GDM1 (cell line): ENCODE measurements at regions not wholly inside any gene's neighbourhood (a gene's known extent, or its start where the extent isn't known, plus 50 kb on each side); places are given as distances from the start of the nearest gene placed in this dataset.
"Not testable (repeated sequence)": the region's sequence is repeated elsewhere in the genome, so short reads cannot be mapped to it uniquely, and the experiment has no call there.

Experiments used
- DNase-seq: peaks from one replicate; lab custom pipeline; 2025; lab: John Stamatoyannopoulos, UW

DNA sequence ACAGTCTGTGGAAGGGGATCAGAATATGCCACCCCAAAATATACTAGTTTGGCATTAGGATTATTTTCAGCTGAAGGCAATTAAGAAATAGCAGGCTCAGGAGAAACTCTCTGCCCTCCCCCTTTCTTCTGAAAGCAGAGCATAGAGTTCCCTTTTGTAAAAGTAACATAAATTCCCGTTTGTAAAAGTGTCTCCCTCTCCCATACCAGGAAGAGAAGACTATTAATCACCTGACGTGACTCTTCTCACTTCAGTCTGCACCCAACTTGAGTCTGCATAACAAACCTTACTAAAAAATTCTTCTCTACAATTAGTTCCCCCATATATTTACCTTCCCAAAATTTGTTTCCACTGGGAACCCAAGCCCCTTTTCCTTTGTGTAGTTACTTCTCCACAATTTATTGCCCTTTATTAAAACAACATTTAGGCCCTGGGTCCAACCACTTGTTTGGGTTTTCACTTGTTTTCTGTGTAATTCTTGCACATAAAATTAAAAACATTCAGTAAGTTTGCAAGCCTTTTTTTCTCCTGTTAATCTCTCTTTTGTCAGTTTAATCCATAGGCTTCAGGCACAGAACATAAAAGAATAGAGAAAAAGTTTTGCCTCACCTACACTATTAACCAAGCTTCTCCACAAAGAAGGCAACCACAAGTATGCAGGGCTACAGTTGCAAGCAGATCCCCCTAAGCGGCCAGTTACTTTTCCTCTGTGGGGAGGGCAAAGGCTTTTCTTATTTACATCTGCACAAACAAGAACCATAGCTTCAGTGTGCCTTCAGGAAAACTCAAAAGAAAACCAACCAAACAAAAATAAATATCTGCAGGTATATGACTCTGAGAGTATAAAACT is 73.8 kb upstream of the EPCAM start:
- no peak for DNase-seq

GRCh38 chr2:47293976-47294375 is 75.1 kb upstream of the EPCAM start:
- DNase-seq = no peak

GRCh38 chr2:47288864-47289263 is 80.2 kb upstream of the EPCAM start:
- DNase-seq = no peak

DNA sequence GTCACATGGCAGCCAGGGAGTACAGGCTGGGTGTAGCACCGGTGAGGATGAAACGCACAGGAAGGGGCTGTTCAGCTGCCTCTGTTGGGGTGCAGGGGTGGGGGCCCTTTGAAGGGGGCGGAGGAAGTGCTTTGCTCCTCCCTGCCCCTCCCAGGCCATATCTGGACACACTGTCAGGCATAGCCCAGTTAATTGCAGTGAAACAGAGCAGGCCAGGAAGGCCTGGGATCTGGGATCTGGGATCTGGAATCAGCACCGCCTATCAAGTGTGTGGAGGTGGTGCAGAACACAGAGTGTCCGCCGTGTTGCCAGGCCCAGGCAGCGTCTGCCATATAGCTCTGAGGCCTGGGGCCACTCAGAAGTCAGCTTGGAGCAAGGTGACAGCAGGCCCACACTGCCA is 85.5 kb upstream of the EPCAM start:
- DNase-seq = no peak

- DNase-seq = no peak
Measured at GRCh38 chr2:47282621-47283272, 86.4 kb upstream of the EPCAM start.

DNA sequence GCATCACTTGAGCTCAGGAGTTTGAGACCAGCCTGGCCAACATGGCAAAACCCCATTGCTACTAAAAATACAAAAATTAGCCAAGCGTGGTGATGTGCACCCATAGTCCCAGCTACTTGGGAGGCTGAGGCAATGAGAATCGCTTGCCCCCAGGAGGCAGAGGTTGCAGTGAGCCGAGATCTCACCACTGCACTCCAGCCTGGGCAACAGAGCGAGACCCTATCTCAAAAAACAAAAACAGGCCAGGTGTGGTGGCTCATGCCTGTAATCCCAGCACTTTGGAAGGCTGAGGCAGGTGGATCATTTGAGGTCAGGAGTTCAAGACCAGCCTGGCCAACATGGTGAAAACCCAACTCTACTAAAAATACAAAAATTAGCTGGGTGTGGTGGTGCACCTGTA is 89.6 kb upstream of the EPCAM start:
- DNase-seq = not testable (repeated sequence)

- DNase-seq = no peak
Measured at GRCh38 chr2:47277987-47278386, 91.1 kb upstream of the EPCAM start.

- no peak for DNase-seq
Measured at GRCh38 chr2:47277187-47277586, 91.9 kb upstream of the EPCAM start.

DNA sequence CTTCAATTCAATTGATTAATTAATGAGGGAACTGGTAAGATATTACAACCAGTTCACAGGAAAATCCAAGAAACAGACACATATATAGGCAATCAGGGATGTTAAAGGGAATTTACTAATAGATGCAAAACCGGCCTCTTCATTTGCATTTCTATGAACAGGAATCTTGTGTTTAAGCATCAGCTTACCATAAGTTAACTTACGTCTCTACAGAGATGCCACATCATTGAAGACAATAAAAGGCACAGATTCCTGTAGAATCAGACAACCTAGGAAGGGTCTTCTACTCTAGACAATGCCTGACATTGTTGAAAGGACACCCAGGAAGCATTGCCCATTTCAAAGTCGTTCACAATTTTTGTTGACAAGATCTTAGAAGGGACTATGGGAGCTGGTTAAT is 93.0 kb upstream of the EPCAM start:
- no peak for DNase-seq

DNA sequence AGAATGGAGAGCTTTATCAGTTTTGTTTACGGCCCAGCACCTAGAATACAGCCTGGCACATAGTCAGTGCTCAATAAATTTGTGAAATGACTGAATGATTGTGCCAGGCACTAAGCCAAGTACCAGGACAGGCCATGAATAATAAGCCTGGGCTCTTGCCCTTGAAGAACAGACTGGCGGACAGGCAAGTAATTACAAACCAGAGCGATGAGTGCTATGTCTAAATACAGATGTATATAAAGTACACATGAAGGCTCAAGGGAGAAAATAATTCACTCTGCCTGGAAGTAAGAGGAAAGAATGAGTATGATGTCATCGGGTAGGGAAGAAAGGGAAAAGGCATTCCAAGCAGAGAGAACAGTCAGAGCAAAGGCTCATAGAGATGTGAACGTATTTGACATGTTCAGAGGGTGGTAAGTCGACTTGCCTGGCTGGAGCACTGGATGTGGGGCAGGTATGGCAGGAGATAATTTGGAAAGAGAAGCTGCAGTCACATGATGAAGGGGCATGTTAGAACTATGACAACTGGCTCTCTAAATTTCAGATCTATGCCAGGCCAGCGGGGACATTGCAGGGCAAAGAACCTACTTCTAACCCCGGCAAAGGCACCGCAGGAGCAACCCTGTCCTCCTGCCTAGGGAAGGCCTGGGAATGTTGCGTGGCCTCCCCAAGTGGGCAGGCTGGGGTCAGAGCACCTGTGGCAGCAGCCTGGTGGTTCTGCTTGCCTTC is 94.9 kb upstream of the EPCAM start:
- no peak for DNase-seq

GRCh38 chr2:47272905-47273758 is 96.0 kb upstream of the EPCAM start:
- no peak for DNase-seq

DNA sequence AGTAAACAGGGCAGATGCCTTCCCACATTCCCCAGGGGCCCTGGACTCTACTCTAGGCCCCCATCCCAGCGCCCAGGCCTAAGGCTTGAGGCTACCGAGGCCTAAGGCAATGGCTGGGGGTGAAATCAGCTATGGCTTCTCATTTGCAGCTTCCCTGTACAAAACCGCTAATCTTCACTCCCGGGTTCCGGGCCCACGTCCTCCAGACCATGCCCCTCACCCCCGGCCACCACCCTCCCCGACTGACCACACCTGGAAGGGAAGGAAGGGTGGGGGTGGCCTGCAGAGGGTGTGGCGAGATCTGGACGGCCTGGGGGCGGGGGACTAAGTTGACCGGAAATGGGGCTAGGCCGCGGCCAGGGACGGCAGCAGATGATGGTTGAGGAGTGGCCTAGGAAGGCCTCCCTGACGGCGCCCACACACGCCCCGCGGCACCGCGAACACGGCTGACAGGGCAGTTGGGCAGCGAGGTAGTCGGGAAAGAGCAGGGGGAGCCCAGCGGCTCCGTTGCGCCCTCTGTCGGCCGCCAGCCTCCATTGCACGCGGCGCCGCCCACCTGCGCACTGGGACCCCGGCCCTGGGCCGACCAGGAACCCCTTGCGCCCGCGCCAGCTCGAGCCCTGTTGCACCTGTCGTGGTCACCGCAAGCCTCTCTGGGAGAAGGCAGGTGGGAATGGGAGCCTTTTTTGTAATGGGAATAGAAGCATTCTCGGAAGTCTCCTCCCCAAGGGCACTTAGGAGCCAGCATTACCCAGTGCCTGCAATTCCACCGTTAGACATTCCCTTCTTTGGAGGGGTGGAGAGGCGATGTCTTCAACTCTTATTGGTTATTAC is 95.9 kb upstream of the CALM2 start:
- peak; percentile 39 for DNase-seq

- no peak for DNase-seq
Measured at GRCh38 chr2:47271054-47272000, 95.0 kb upstream of the CALM2 start.

DNA sequence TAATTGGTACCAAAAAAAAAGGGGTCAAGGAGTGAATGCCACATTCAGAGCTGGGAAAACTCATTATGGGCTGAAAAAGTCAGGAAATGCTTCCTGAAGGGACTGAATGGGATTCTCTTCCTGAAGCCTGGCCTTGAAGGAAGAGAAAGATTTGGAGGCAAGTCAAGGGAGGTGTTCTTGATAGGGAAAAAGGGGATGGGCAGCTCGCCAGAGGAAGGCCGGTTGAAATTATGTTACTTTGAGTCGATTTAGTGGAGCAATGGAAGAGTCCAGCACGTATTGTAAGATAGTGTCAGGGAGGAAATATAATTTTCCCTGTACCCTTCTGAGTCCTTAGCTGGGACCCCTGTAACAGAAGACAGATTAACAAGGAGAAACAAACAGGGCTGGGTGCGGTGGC is 94.1 kb upstream of the CALM2 start:
- no peak for DNase-seq

- no peak for DNase-seq
Measured at GRCh38 chr2:47269316-47270232, 93.3 kb upstream of the CALM2 start.

DNA sequence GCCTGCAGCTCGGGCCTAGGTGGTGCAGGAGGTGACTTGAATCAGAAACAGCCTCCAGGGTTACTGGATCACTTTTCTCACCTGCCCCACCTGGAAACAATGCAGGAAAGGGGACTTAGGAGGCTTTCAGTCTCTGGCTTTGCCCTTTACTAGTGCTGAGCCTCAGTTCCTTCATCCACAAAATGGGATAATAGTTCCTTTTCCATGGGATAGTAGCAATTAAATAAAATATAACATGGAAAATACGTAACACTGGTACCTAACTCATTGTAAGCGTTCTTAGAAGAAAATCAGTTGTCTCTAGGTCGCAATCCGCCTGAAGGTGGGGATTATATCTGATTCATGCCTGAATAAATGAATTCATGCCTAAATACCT is 91.4 kb upstream of the CALM2 start:
- no peak for DNase-seq

GRCh38 chr2:47266939-47267710 is 90.8 kb upstream of the CALM2 start:
- no peak for DNase-seq

GRCh38 chr2:47265751-47266231 is 89.5 kb upstream of the CALM2 start:
- no peak for DNase-seq
